GM06990 (cell line): ENCODE measurements at regions not wholly inside any gene's neighbourhood (a gene's known extent, or its start where the extent isn't known, plus 50 kb on each side); places are given as distances from the start of the nearest gene placed in this dataset.

Experiments
- DNase-seq: peaks from one replicate; pipeline ENCODE4 v3.0.0-alpha.2; 2011; ENCODE audit not compliant: insufficient read length; ENCODE audit errors: extremely low read depth
- H3K27me3 ChIP-seq: replicated peaks from 2 replicates; pipeline ENCODE4 v1.6.0; 2011; ENCODE audit warnings: low read length; ENCODE audit not compliant: control insufficient read depth, insufficient read depth
- H3K36me3 ChIP-seq: 2 replicates; pipeline ENCODE4 v1.5.1; 2011; ENCODE audit warnings: low read length; ENCODE audit not compliant: control insufficient read depth, insufficient read depth
- H3K4me3 ChIP-seq: replicated peaks from 2 replicates; pipeline ENCODE4 v1.5.1; 2011; ENCODE audit warnings: low read depth, mild to moderate bottlenecking, control low read depth, low read length
- CTCF ChIP-seq: IDR thresholded peaks from 2 replicates; pipeline ENCODE4 v1.5.1; 2011; ENCODE audit warnings: low read length, control low read depth, mild to moderate bottlenecking, inconsistent platforms; ENCODE audit not compliant: insufficient read depth, poor library complexity, severe bottlenecking

DNA sequence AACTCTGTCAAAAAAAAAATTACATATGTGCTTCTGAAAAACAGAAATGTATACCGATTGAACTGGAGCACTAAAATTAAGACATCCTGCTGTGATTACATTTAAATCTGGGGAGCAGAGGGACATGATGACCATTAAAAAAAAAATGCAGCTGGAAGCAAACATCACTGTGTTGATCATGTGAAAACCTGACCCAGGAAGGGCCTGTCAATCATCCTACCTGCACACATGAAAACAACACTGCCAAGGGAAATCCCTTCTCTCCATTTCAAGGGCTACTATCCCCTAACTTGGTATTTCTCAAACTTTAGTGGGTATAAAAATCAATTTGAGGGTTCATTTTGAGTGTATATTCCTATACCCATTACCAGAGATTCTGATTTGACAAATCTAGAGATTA, 719.9 kb upstream of the CBLB start:
- Histone ChIP-seq H3K27me3 (no peaks in the 10 kb centered on the region), H3K4me3 (no peak overlapping the region), H3K36me3 (no peaks in the 10 kb centered on the region)
- no peak for TF ChIP-seq CTCF
- DNase-seq, result no peak

- DNase-seq, result no peak
- Histone ChIP-seq H3K27me3 (no peaks in the 10 kb centered on the region), H3K4me3 (no peak overlapping the region), H3K36me3 (no peaks in the 10 kb centered on the region)
- no peak for TF ChIP-seq CTCF
Measured at GRCh38 chr3:106589311-106589942, 720.6 kb upstream of the CBLB start.

DNA sequence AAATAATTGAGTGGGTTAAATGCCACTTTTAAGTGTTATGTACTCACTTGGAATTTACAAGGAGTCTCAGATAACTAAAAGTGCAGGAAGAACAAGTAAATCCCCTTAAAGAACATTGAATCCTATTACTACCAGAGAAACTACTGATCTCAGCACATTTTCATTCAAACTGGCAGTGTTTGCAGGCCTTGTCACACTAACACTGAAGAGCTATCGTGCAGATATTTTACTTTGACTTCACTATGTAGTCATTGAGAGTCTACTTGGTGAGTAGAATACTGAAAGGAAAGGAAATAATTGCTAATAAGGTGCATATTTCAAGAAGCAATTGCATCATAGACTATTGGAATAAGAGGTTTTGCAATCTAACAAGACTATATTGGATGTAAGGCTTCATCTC, 721.4 kb upstream of the CBLB start:
- H3K4me3 ChIP-seq, result no peak overlapping the region
- H3K27me3 ChIP-seq, result no peaks in the 10 kb centered on the region
- no peaks in the 10 kb centered on the region for H3K36me3 ChIP-seq
- no peak for TF ChIP-seq CTCF
- no peak for DNase-seq

DNA sequence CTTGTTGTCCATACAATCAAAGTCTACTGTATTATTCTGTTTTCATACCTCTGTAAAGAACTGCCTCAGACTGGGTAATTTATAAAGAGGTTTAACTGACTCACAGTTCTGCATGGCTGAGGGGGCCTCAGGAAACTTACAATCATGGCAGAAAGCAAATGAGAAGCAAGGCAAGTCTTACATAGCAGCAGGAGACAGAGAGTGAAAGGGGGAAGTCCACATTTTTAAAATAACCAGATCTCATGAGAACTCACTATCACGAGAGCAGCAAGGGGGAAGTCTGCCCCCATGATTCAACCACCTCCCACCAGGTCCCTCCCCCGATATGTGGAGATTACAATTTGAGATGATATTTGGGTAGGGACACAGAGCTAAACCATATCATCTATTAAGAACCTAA, 724.6 kb upstream of the CBLB start:
- Histone ChIP-seq H3K36me3 (no peaks in the 10 kb centered on the region), H3K4me3 (no peak overlapping the region), H3K27me3 (no peaks in the 10 kb centered on the region)
- DNase-seq, result no peak
- no peak for TF ChIP-seq CTCF

GRCh38 chr3:106609666-106610301, 741.0 kb upstream of the CBLB start:
- peak; percentile 51 for DNase-seq
- TF ChIP-seq CTCF, result peak; percentile 85
- Histone ChIP-seq H3K27me3 (no peaks in the 10 kb centered on the region), H3K36me3 (no peaks in the 10 kb centered on the region), H3K4me3 (no peak overlapping the region)
